ENCODE measurements at regions not wholly inside any gene's neighbourhood (a gene's known extent, or its start where the extent isn't known, plus 50 kb on each side); places are given as distances from the start of the nearest gene placed in this dataset.

DNA sequence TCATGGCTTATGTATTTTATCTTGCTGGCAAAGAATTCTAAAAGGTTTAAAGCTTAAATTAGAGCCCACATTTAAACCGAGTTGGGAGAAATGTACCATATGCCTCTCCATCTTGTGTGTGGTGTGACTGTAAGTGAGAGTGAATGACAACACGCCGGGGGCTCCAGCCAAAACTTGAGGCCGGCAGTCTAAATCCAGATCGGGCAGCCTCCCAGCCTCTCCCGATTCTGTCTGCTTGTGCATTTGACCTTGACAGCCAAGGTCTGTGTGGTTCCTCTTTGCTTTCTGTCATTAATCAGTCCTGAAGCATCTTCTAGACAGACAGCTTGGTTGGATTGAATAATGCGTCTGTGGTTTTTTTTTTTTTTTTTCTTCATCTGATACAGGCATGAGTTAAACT, 1093.2 kb upstream of the EEF2KMT start:
- TF ChIP-seq POLR2A (IDR thresholded peaks at IDR 0.05) = no peak
- TF ChIP-seq, protein P1, sequence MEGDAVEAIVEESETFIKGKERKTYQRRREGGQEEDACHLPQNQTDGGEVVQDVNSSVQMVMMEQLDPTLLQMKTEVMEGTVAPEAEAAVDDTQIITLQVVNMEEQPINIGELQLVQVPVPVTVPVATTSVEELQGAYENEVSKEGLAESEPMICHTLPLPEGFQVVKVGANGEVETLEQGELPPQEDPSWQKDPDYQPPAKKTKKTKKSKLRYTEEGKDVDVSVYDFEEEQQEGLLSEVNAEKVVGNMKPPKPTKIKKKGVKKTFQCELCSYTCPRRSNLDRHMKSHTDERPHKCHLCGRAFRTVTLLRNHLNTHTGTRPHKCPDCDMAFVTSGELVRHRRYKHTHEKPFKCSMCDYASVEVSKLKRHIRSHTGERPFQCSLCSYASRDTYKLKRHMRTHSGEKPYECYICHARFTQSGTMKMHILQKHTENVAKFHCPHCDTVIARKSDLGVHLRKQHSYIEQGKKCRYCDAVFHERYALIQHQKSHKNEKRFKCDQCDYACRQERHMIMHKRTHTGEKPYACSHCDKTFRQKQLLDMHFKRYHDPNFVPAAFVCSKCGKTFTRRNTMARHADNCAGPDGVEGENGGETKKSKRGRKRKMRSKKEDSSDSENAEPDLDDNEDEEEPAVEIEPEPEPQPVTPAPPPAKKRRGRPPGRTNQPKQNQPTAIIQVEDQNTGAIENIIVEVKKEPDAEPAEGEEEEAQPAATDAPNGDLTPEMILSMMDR (IDR thresholded peaks at IDR 0.05 in 4 of 5, conservative IDR thresholded peaks at IDR 0.05 in 1 of 5) = no peak
